Fibroblast of lung (primary cell): ENCODE measurements at regions not wholly inside any gene's neighbourhood (a gene's known extent, or its start where the extent isn't known, plus 50 kb on each side); places are given as distances from the start of the nearest gene placed in this dataset.

Experiments used
- CTCF ChIP-seq, 2 donors: IDR thresholded peaks in 1 of 2; conservative IDR thresholded peaks in 1 of 2; 1 replicate in 1 of 2; 2 replicates in 1 of 2; pipeline ENCODE4 v1.5.1; 2011 to 2012; ENCODE audit warnings: low read length in 2 of 2, control low read depth in 1 of 2, inconsistent platforms in 1 of 2, low read depth in 1 of 2, mild to moderate bottlenecking in 1 of 2
- EZH2 ChIP-seq: IDR thresholded peaks from 2 replicates; pipeline ENCODE4 v1.5.1; 2012; ENCODE audit warnings: low read length, control low read depth, mild to moderate bottlenecking; ENCODE audit errors: missing control alignments

- TF ChIP-seq CTCF (conservative IDR thresholded peaks at IDR 0.05 in 1 of 2, IDR thresholded peaks at IDR 0.05 in 1 of 2; ENCODE audit: low read depth in 1 of 2, low read length in 2 of 2), result no peak
- no peak for TF ChIP-seq EZH2
Observed at GRCh38 chr7:112882991-112883390, 92.8 kb upstream of the TMEM168 start.
